Epithelial cell of proximal tubule (primary cell): ENCODE measurements at regions not wholly inside any gene's neighbourhood (a gene's known extent, or its start where the extent isn't known, plus 50 kb on each side); places are given as distances from the start of the nearest gene placed in this dataset.

ENCODE experiments used
- DNase-seq: peaks from one replicate; pipeline ENCODE4 v3.0.0-alpha.2; 2011; ENCODE audit warnings: low read depth
- H3K4me3 ChIP-seq: 2 replicates; pipeline ENCODE4 v1.5.1; 2011; ENCODE audit warnings: low read depth, mild to moderate bottlenecking, low read length
- CTCF ChIP-seq: conservative IDR thresholded peaks from 2 replicates; pipeline ENCODE4 v1.5.1; 2012; ENCODE audit warnings: low read depth, mild to moderate bottlenecking, low read length

GRCh38 chr7:118478236-118478635 lies 253.7 kb downstream of the ANKRD7 start:
- TF ChIP-seq CTCF, result no peak
- H3K4me3 ChIP-seq, result no peak overlapping the region
- DNase-seq, result no peak

DNA sequence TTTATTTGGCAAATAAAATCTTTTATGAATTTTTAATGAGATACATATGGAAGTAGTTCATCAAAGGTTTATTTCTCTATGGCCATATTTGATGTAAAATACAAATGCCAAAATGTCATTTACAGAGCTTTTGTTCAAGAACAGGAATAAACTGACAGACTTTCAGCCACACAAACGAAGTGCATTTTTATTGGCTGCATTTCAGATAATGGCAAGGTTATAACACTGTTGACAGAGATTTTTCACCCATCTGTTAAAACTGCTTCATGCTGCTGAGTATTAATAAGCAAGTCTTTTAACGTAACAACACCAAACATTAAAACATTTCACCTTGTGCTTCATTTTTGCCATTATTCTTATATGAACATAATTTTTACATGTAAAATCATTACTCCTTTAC lies 254.4 kb downstream of the ANKRD7 start:
- no peak for DNase-seq
- no peak overlapping the region for H3K4me3 ChIP-seq
- TF ChIP-seq CTCF, result no peak

GRCh38 chr7:118492466-118492865 lies 268.0 kb downstream of the ANKRD7 start:
- DNase-seq, result no peak
- no peak for TF ChIP-seq CTCF
- H3K4me3 ChIP-seq, result no peak overlapping the region

GRCh38 chr7:118496138-118496644 lies 271.7 kb downstream of the ANKRD7 start:
- no peak for DNase-seq
- no peak overlapping the region for H3K4me3 ChIP-seq
- no peak for TF ChIP-seq CTCF

GRCh38 chr7:118502235-118502634 lies 277.7 kb downstream of the ANKRD7 start:
- DNase-seq, result no peak
- H3K4me3 ChIP-seq, result no peak overlapping the region
- TF ChIP-seq CTCF, result no peak

DNA sequence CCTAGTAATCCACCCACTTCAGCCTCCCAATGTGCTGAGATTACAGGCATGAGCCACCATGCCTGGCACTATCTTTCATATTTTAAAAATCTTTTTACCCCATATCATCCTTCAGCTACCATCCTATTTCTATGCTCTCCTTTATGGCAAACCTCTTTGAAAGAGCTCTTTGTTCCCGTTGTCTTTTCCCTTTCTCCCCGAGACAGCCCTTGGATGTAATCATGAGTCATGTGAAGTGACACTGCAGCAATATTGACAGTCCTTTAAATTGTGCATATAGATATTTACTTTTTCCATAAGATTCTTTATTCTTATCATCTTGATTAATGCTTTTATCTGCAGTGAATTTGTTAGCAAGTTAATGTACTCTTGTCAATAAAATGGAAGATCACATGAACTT lies 286.6 kb downstream of the ANKRD7 start:
- H3K4me3 ChIP-seq, result no peak overlapping the region
- no peak for TF ChIP-seq CTCF
- no peak for DNase-seq

DNA sequence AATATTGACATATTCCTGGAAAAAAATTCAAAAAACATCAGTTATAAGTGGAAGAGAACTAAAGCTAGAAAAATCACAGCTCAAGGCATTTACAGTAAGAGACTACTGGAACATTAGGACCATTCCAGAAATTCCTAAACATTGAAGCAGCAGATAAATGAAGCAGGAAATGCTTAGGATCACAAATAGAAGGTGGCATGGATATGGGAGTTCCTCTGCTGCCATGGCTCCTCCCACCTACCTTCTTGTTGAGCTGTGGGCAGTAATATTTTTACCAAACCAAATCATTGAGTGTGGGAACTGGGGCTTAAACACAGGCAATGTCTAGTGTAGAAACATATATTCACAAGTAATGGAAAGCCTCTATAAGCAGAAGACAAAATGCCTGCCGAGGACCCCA lies 292.8 kb downstream of the ANKRD7 start:
- peak; percentile 7 for DNase-seq
- no peak overlapping the region for H3K4me3 ChIP-seq
- no peak for TF ChIP-seq CTCF
